ENCODE measurements at regions not wholly inside any gene's neighbourhood (a gene's known extent, or its start where the extent isn't known, plus 50 kb on each side); places are given as distances from the start of the nearest gene placed in this dataset.

GRCh38 chr6:47129129-47129528 lies 87.0 kb upstream of the ADGRF1 start:
- ChIA-PET CTCF (no interaction called here), POLR2A (no interaction called here)
- BruUV-seq (replicated peaks): no TSS peak
- H3K36me3 ChIP-seq (ENCODE audit: control insufficient read depth, insufficient read depth, low read length): no peaks in the 10 kb centered on the region
- no peaks in the 10 kb centered on the region for H3K27me3 ChIP-seq (ENCODE audit: control insufficient read depth, insufficient read depth, low read length)
- H3K27ac ChIP-seq (ENCODE audit: low read length): peak overlapping the region; percentile 68
- ATAC-seq (no peak), DNase-seq (ENCODE audit: low read depth, low spot score) (no peak)
- peaks cover 66% of the 10 kb centered on the region for H3K4me1 ChIP-seq (ENCODE audit: control insufficient read depth, insufficient read depth, low read length)
- TF ChIP-seq SIN3A (IDR thresholded peaks at IDR 0.05; ENCODE audit: borderline replicate concordance, insufficient read depth, low read depth, low read length) (no peak), POLR2AphosphoS5 (IDR thresholded peaks at IDR 0.05; ENCODE audit: low read depth, low read length) (no peak), REST (IDR thresholded peaks at IDR 0.05; ENCODE audit: insufficient read depth in 1 of 2, low read depth in 2 of 2, low read length in 1 of 2) (no peak), TCF7L2 (IDR thresholded peaks at IDR 0.05; ENCODE audit: low read depth, low read length) (no peak)
- TF ChIP-seq, protein P1, sequence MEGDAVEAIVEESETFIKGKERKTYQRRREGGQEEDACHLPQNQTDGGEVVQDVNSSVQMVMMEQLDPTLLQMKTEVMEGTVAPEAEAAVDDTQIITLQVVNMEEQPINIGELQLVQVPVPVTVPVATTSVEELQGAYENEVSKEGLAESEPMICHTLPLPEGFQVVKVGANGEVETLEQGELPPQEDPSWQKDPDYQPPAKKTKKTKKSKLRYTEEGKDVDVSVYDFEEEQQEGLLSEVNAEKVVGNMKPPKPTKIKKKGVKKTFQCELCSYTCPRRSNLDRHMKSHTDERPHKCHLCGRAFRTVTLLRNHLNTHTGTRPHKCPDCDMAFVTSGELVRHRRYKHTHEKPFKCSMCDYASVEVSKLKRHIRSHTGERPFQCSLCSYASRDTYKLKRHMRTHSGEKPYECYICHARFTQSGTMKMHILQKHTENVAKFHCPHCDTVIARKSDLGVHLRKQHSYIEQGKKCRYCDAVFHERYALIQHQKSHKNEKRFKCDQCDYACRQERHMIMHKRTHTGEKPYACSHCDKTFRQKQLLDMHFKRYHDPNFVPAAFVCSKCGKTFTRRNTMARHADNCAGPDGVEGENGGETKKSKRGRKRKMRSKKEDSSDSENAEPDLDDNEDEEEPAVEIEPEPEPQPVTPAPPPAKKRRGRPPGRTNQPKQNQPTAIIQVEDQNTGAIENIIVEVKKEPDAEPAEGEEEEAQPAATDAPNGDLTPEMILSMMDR (IDR thresholded peaks at IDR 0.05): no peak
- intact Hi-C loops (cut with micrococcal nuclease; ENCODE audit: unreplicated experiment) (no loop called here), in situ Hi-C loops (cut with HindIII; ENCODE audit: low pct_unique_long_range_greater_than_20kb, low sequenced_read_pairs) (no loop called here)
- H3K9me3 ChIP-seq (ENCODE audit: control insufficient read depth, insufficient read depth, low read depth, low read length): no peaks in the 10 kb centered on the region
- no peak overlapping the region for H3K4me3 ChIP-seq (ENCODE audit: low read depth in 2 of 2, low read length in 2 of 2)

- ATAC-seq (peak; percentile 70), DNase-seq (ENCODE audit: low read depth, low spot score) (no peak)
- BruUV-seq (replicated peaks): no TSS peak
- H3K4me1 ChIP-seq (ENCODE audit: control insufficient read depth, insufficient read depth, low read length): peaks cover 48% of the 10 kb centered on the region
- no peaks in the 10 kb centered on the region for H3K9me3 ChIP-seq (ENCODE audit: control insufficient read depth, insufficient read depth, low read depth, low read length)
- no peak overlapping the region for H3K4me3 ChIP-seq (ENCODE audit: low read depth in 2 of 2, low read length in 2 of 2)
- no peak for TF ChIP-seq POLR2AphosphoS5 (IDR thresholded peaks at IDR 0.05; ENCODE audit: low read depth, low read length)
- 0 out of 2 replicates have a peak, but pooled peaks have one; percentile 23 for TF ChIP-seq TCF7L2 (IDR thresholded peaks at IDR 0.05; ENCODE audit: low read depth, low read length)
- no peaks in the 10 kb centered on the region for H3K36me3 ChIP-seq (ENCODE audit: control insufficient read depth, insufficient read depth, low read length)
- H3K27me3 ChIP-seq (ENCODE audit: control insufficient read depth, insufficient read depth, low read length): no peaks in the 10 kb centered on the region
- H3K27ac ChIP-seq (ENCODE audit: low read length): peak overlapping the region; percentile 68
- in situ Hi-C loops (cut with HindIII; ENCODE audit: low pct_unique_long_range_greater_than_20kb, low sequenced_read_pairs): no loop called here
- CTCF ChIA-PET: no interaction called here
- POLR2A ChIA-PET: no interaction called here
- intact Hi-C loops (cut with micrococcal nuclease; ENCODE audit: unreplicated experiment): no loop called here
These were observed 84.7 kb upstream of the ADGRF1 start for GRCh38 chr6:47126647-47127391.

DNA sequence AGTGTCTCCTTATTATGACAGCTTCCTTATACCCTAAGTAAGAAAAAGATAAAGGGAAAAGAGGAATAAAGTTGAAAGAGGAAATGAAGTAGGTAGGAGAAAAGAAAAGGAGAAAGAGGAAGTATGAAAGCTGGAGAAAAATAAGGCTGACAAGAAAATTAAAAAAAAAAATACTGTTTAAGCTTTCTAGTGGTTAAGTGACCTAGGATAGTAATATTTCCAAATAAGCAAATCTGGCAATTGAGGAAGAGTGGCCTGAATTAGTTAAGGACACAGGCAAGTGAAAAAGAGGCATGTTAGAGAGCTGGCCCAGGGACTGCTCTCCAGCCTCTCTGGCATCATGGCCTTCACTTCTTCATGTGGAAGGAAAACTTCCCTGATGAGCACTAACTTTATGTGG lies 76.5 kb upstream of the ADGRF1 start:
- no peaks in the 10 kb centered on the region for H3K4me1 ChIP-seq (ENCODE audit: control insufficient read depth, insufficient read depth, low read length)
- TF ChIP-seq, protein P1 (IDR thresholded peaks at IDR 0.05): no peak
- TF ChIP-seq TCF7L2 (IDR thresholded peaks at IDR 0.05; ENCODE audit: low read depth, low read length): no peak
- no peak for TF ChIP-seq POLR2AphosphoS5 (IDR thresholded peaks at IDR 0.05; ENCODE audit: low read depth, low read length)
- TF ChIP-seq SIN3A (IDR thresholded peaks at IDR 0.05; ENCODE audit: borderline replicate concordance, insufficient read depth, low read depth, low read length): no peak
- no peak for TF ChIP-seq REST (IDR thresholded peaks at IDR 0.05; ENCODE audit: insufficient read depth in 1 of 2, low read depth in 2 of 2, low read length in 1 of 2)
- H3K27ac ChIP-seq (ENCODE audit: low read length): no peak overlapping the region
- DNase-seq (ENCODE audit: low read depth, low spot score) (no peak), ATAC-seq (no peak)
- no TSS peak for BruUV-seq (replicated peaks)
- no peak overlapping the region for H3K4me3 ChIP-seq (ENCODE audit: low read depth in 2 of 2, low read length in 2 of 2)
- H3K36me3 ChIP-seq (ENCODE audit: control insufficient read depth, insufficient read depth, low read length): no peaks in the 10 kb centered on the region
- no peaks in the 10 kb centered on the region for H3K9me3 ChIP-seq (ENCODE audit: control insufficient read depth, insufficient read depth, low read depth, low read length)
- POLR2A ChIA-PET: no interaction called here
- in situ Hi-C loops (cut with HindIII; ENCODE audit: low pct_unique_long_range_greater_than_20kb, low sequenced_read_pairs) (no loop called here), intact Hi-C loops (cut with micrococcal nuclease; ENCODE audit: unreplicated experiment) (no loop called here)
- CTCF ChIA-PET: interaction anchor here (0.6 kb wide), 1 partner anchor 28 kb away, joined by 3 read pairs; no protein-coding TSS in a partner anchor
- no peaks in the 10 kb centered on the region for H3K27me3 ChIP-seq (ENCODE audit: control insufficient read depth, insufficient read depth, low read length)
